HEK293T (cell line): ENCODE measurements at regions not wholly inside any gene's neighbourhood (a gene's known extent, or its start where the extent isn't known, plus 50 kb on each side); places are given as distances from the start of the nearest gene placed in this dataset.

ENCODE experiments used
- CTCF ChIA-PET: fragments of 350-600 bp; formaldehyde crosslinking; extraction: SDS; loops from one replicate; lab custom pipeline; 2021; ENCODE audit warnings: antibody characterized with exemption, inconsistent platforms; lab: Yijun Ruan, JAX
- POLR2A ChIA-PET: fragments of 350-600 bp; formaldehyde crosslinking; extraction: SDS; loops from one replicate; lab custom pipeline; 2020; ENCODE audit warnings: antibody characterized with exemption, inconsistent platforms; lab: Yijun Ruan, JAX
- DNase-seq: peaks from one replicate; pipeline ENCODE4 v3.0.0; 2012; ENCODE audit warnings: mixed read lengths; ENCODE audit errors: extremely low spot score
- ARNT ChIP-seq: fragments of 450-650 bp; IDR thresholded peaks from 2 replicates; pipeline ENCODE4 v1.6.1; 2017; ENCODE audit warnings: mild to moderate bottlenecking
- BHLHE40 ChIP-seq: fragments of 450-650 bp; IDR thresholded peaks from 2 replicates; pipeline ENCODE4 v1.6.1; 2016; ENCODE audit warnings: mild to moderate bottlenecking, moderate library complexity, borderline replicate concordance
- CTBP1 ChIP-seq: fragments of 450-650 bp; IDR thresholded peaks from 2 replicates; pipeline ENCODE4 v1.6.1; 2016; ENCODE audit warnings: borderline replicate concordance
- ELF4 ChIP-seq: fragments of 450-650 bp; IDR thresholded peaks from 2 replicates; pipeline ENCODE4 v1.6.1; 2017; ENCODE audit warnings: antibody characterized with exemption
- FOXA1 ChIP-seq: fragments of 450-650 bp; IDR thresholded peaks from 2 replicates; pipeline ENCODE4 v1.6.1; 2016; ENCODE audit warnings: mild to moderate bottlenecking
- FOXK2 ChIP-seq: fragments of 450-650 bp; IDR thresholded peaks from 2 replicates; pipeline ENCODE4 v1.6.1; 2016; ENCODE audit warnings: mild to moderate bottlenecking
- FOXM1 ChIP-seq: fragments of 450-650 bp; IDR thresholded peaks from 2 replicates; pipeline ENCODE4 v1.6.1; 2017; ENCODE audit warnings: mild to moderate bottlenecking, borderline replicate concordance
- HDGF ChIP-seq: fragments of 450-650 bp; IDR thresholded peaks from 2 replicates; pipeline ENCODE4 v1.6.1; 2017; ENCODE audit warnings: antibody characterized with exemption, borderline replicate concordance
- L3MBTL2 ChIP-seq: fragments of 450-650 bp; conservative IDR thresholded peaks from 2 replicates; pipeline ENCODE4 v1.6.1; 2016; ENCODE audit warnings: mild to moderate bottlenecking
- LEF1 ChIP-seq: fragments of 450-650 bp; IDR thresholded peaks from 2 replicates; pipeline ENCODE4 v1.6.1; 2017; ENCODE audit warnings: mild to moderate bottlenecking, borderline replicate concordance
- NFRKB ChIP-seq: fragments of 450-650 bp; IDR thresholded peaks from 2 replicates; pipeline ENCODE4 v1.6.1; 2016; ENCODE audit warnings: mild to moderate bottlenecking, moderate library complexity
- SP1 ChIP-seq: fragments of 450-650 bp; IDR thresholded peaks from 2 replicates; pipeline ENCODE4 v1.6.1; 2017
- SUZ12 ChIP-seq: fragments of 450-650 bp; IDR thresholded peaks from 2 replicates; pipeline ENCODE4 v1.6.1; 2016; ENCODE audit warnings: mild to moderate bottlenecking
- TARDBP ChIP-seq: fragments of 450-650 bp; IDR thresholded peaks from 2 replicates; pipeline ENCODE4 v1.6.1; 2016
- ZNF384 ChIP-seq: fragments of 450-650 bp; IDR thresholded peaks from 2 replicates; pipeline ENCODE4 v1.6.1; 2016
- TF ChIP-seq, protein P1 (sequence below): fragments of 450-650 bp; IDR thresholded peaks from 2 replicates; pipeline ENCODE4 v1.6.1; 2016

DNA sequence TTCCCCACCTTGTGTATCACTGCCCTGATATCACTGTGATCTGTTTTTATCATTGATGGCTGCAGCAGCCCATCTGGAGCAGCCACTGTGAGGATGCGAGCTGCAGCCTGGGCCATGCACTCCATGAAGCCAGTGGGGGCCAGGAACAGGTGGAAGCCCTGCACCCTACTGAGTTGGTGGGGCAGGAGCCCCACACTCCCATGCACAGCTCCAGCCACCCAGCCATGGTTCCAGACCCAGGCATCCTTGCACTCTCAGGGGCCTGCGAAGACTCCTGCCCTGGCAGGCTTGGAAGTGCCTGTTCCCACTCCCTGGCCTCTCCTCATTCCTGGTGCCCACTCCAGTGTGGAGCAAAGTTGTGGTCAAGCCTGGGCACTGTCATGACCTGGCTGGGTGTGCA lies 424.0 kb upstream of the FZD8 start:
- ChIA-PET POLR2A (no interaction called here), CTCF (no interaction called here)
- TF ChIP-seq CTBP1: no peak
- TF ChIP-seq ARNT: no peak
- TF ChIP-seq BHLHE40: no peak
- no peak for TF ChIP-seq NFRKB
- no peak for TF ChIP-seq LEF1
- TF ChIP-seq ELF4: no peak
- DNase-seq: no peak

DNA sequence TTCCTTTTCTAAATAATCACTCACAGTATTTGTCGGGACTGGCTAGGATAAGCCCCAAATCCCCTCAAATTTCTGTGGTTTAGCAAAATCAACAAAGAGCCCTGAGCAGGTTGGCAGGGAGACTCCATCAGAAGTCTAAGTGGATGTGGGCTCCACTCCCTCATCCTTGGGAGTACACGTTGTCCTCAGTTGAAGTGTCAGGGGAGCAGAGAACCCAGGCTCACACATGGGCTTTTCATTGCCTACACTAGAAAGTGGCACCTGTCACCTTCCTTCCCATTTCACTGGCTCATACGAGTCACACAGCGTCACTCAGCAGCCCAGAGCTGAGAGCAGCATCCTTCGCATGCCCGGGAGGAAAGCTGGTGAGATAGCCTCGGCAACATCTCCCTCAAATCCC lies 421.3 kb upstream of the FZD8 start:
- ChIA-PET CTCF (no interaction called here), POLR2A (no interaction called here)

DNA sequence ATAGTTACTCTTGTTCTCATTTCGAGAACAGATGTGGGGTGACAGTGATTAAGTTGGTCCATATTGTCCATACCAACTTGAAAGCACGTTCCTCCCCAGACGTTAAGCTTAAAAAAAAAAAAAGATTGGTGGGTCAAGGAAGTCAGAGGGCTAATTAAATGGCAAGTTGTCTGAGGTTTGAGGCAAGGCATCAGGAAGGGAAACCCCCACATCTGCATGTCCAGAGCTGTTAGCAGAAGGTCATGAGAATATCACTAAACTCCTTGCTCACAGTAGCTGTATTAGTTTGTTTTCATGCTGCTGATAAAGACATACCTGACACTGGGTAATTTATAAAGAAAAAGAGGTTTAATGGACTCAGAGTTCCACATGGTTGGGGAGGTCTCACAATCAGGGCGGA lies 415.6 kb upstream of the FZD8 start:
- POLR2A ChIA-PET: no interaction called here
- CTCF ChIA-PET: no interaction called here
- no peak for DNase-seq
- TF ChIP-seq L3MBTL2: no peak
- TF ChIP-seq ARNT: no peak
- no peak for TF ChIP-seq CTBP1
- no peak for TF ChIP-seq FOXM1
- no peak for TF ChIP-seq NFRKB
- TF ChIP-seq LEF1: no peak
- no peak for TF ChIP-seq ZNF384

More for the DNA sequence above, 421.3 kb upstream of the FZD8 start:
- no peak for TF ChIP-seq ZNF384
- no peak for TF ChIP-seq LEF1
- TF ChIP-seq ARNT: no peak
- TF ChIP-seq NFRKB: no peak
- TF ChIP-seq FOXK2: no peak
- TF ChIP-seq SUZ12: no peak
- no peak for DNase-seq

DNA sequence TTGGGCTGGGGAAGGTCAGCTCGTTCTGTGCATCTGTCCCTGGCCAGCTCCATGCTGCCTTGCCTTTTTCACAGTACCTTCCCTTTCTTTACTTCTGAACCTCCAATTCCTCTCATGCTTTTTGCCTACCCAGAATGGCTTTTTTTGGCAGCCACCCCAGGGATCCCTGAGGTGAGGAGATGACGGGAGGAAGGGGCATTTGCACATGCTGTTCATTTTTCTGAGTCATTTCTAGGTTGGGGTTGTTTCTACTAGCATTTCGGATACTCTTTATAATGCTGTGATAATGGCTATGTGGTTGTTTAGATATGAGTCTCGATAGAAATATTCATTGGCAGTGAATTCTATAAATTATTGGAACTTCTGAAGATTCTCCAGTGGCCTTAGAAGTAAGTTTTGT lies 415.1 kb upstream of the FZD8 start:
- DNase-seq: no peak
- CTCF ChIA-PET: no interaction called here
- TF ChIP-seq LEF1 (no peak), SUZ12 (no peak), BHLHE40 (no peak), ELF4 (no peak)
- POLR2A ChIA-PET: no interaction called here

DNA sequence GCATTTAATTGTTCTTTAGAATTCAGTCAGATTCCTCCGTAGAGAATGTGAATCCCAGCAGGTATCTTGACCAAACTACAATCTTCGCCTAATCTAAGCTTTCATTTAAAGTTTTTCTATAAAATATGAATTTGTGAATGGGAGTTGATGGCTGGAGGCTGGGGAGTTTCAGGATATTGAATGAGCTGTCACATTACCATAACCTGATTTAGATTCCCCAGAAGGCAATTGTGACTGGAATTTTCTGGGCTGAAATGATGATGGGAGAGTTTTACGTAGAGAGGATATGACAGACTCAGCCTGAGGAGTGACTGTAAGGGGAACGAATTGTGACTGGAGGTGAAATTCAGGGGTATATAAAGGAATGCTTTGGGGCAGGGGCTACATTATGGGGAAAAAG lies 411.7 kb upstream of the FZD8 start:
- CTCF ChIA-PET: no interaction called here
- no peak for DNase-seq
- POLR2A ChIA-PET: no interaction called here
- TF ChIP-seq HDGF: no peak
- no peak for TF ChIP-seq FOXM1
- TF ChIP-seq ZNF384: no peak
- TF ChIP-seq ELF4: no peak
- TF ChIP-seq, protein P1, sequence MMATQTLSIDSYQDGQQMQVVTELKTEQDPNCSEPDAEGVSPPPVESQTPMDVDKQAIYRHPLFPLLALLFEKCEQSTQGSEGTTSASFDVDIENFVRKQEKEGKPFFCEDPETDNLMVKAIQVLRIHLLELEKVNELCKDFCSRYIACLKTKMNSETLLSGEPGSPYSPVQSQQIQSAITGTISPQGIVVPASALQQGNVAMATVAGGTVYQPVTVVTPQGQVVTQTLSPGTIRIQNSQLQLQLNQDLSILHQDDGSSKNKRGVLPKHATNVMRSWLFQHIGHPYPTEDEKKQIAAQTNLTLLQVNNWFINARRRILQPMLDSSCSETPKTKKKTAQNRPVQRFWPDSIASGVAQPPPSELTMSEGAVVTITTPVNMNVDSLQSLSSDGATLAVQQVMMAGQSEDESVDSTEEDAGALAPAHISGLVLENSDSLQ: no peak
- no peak for TF ChIP-seq BHLHE40
- TF ChIP-seq NFRKB: no peak
- TF ChIP-seq TARDBP: no peak
- TF ChIP-seq SUZ12: no peak
- no peak for TF ChIP-seq LEF1
- TF ChIP-seq FOXA1: no peak
- TF ChIP-seq SP1: no peak

DNA sequence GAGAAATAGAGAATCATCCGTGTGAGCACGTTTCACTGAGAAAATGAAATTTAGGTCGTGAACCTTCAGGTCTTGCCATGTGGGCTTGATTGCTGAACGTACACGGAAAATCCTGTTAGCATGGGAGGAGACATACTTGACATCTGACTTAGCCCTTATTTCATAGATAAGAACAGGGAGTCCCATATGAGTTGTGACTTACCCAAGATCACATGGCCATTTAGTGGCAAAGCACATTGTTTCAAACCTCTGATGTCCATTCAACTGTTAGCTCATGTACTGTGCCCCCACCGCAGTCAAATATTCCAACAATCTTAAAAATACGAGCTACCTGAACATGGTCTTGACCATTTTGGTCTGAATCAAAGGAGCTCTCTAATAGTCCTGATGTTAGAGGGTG lies 411.2 kb upstream of the FZD8 start:
- no peak for DNase-seq
- ChIA-PET CTCF (no interaction called here), POLR2A (no interaction called here)
- TF ChIP-seq SP1 (no peak), TARDBP (no peak), ARNT (no peak), FOXK2 (no peak), FOXA1 (no peak), ZNF384 (no peak), BHLHE40 (no peak), HDGF (no peak), SUZ12 (no peak), L3MBTL2 (no peak)

DNA sequence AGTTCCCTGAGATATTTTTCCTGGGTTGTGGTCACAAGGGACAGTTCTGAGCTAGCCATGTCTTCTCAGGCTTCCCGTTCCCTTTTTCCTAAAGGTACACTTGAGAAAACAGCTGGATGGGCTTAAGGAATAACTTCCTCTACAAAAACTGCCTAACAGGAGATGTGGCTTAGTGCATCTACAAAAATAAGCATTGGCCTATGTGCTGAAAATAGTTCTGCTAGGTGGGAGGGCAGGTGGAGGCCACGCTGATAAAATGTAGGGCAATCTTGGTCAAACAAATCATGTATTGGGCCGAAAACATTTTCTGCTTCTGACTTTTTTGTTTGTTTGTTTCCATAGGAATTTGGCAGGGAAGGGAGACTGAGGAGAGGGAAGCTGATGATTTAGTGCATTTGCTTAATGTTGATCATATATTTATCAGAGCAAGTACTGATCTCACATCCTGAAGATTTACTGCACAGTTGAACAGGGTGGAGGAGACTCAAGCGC lies 409.4 kb upstream of the FZD8 start:
- no peak for TF ChIP-seq ARNT
- TF ChIP-seq ELF4: no peak
- no peak for TF ChIP-seq HDGF
- no peak for TF ChIP-seq SP1
- TF ChIP-seq, protein P1: no peak
- CTCF ChIA-PET: no interaction called here
- no peak for DNase-seq
- POLR2A ChIA-PET: no interaction called here

DNA sequence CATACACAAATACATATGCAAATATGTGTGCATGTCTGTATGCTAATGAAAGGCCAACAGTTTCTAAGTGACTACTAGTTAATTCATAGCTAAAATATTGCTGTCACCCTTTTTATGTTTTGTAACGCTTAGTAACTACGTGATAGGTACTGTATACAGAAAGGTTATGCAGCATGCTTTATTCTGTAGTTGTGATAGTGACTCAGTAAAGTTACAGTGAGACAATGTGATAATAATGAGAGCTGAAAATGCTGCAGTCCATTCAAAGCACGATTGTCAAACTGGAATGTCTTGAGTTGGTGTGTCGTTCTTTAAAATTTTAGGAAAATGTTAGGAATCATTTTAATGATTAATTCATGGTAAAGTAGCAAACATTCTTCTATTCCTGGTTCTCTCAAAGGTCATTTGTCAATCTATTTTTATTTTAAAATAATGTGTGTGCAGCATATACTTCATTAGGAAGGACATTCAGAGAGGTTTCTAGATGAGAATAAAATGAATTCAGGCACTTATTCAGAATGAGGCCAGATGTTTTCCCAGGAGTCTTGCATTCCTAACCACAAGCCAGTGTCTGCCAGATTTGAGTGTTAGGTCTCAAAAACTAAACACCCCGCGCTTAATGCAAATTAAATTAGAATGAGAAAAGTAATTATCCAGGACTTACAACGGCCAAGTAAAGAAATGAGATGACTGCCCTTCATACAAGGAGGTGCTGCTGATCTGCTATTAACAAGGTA lies 408.8 kb upstream of the FZD8 start:
- ChIA-PET POLR2A (no interaction called here), CTCF (no interaction called here)
- TF ChIP-seq TARDBP (no peak), L3MBTL2 (no peak), FOXA1 (no peak), ARNT (no peak), ZNF384 (no peak), FOXK2 (no peak), LEF1 (no peak), BHLHE40 (no peak), SP1 (no peak), ELF4 (no peak), NFRKB (no peak), SUZ12 (no peak), CTBP1 (no peak), HDGF (no peak)
- DNase-seq: no peak
